ENCODE measurements at regions not wholly inside any gene's neighbourhood (a gene's known extent, or its start where the extent isn't known, plus 50 kb on each side); places are given as distances from the start of the nearest gene placed in this dataset.
A peak's percentile ranks its signal among the peaks of the same experiment; 100 is the strongest.

- no peaks in the 10 kb centered on the region for H3K4me1 ChIP-seq (ENCODE audit: control insufficient read depth, insufficient read depth, low read length, poor library complexity, severe bottlenecking)
- H3K27ac ChIP-seq (ENCODE audit: insufficient read depth, low read length, poor library complexity, severe bottlenecking): no peak overlapping the region
- no peak overlapping the region for H3K4me3 ChIP-seq (ENCODE audit: insufficient read depth, low read depth, low read length, poor library complexity, severe bottlenecking)
- H3K9me3 ChIP-seq (ENCODE audit: control insufficient read depth, low read length): no peaks in the 10 kb centered on the region
- H3K36me3 ChIP-seq (ENCODE audit: control insufficient read depth, insufficient read depth, low read length): no peaks in the 10 kb centered on the region
- no peak for DNase-seq
- no peaks in the 10 kb centered on the region for H3K27me3 ChIP-seq (replicated peaks; ENCODE audit: control insufficient read depth, insufficient read depth, low read length, poor library complexity, severe bottlenecking)
Observed at GRCh38 chr4:123474817-123475216, 78.2 kb downstream of the SPRY1 start.

GRCh38 chr4:123476089-123476488 is 79.5 kb downstream of the SPRY1 start:
- H3K4me1 ChIP-seq (ENCODE audit: control insufficient read depth, insufficient read depth, low read length, poor library complexity, severe bottlenecking): no peaks in the 10 kb centered on the region
- no peak overlapping the region for H3K4me3 ChIP-seq (ENCODE audit: insufficient read depth, low read depth, low read length, poor library complexity, severe bottlenecking)
- no peak for DNase-seq
- no peaks in the 10 kb centered on the region for H3K9me3 ChIP-seq (ENCODE audit: control insufficient read depth, low read length)
- H3K36me3 ChIP-seq (ENCODE audit: control insufficient read depth, insufficient read depth, low read length): no peaks in the 10 kb centered on the region
- H3K27me3 ChIP-seq (replicated peaks; ENCODE audit: control insufficient read depth, insufficient read depth, low read length, poor library complexity, severe bottlenecking): no peaks in the 10 kb centered on the region
- no peak overlapping the region for H3K27ac ChIP-seq (ENCODE audit: insufficient read depth, low read length, poor library complexity, severe bottlenecking)

- Histone ChIP-seq H3K27ac (ENCODE audit: insufficient read depth, low read length, poor library complexity, severe bottlenecking) (no peak overlapping the region), H3K36me3 (ENCODE audit: control insufficient read depth, insufficient read depth, low read length) (no peaks in the 10 kb centered on the region), H3K9me3 (ENCODE audit: control insufficient read depth, low read length) (no peaks in the 10 kb centered on the region), H3K4me3 (ENCODE audit: insufficient read depth, low read depth, low read length, poor library complexity, severe bottlenecking) (no peak overlapping the region), H3K27me3 (replicated peaks; ENCODE audit: control insufficient read depth, insufficient read depth, low read length, poor library complexity, severe bottlenecking) (no peaks in the 10 kb centered on the region), H3K4me1 (ENCODE audit: control insufficient read depth, insufficient read depth, low read length, poor library complexity, severe bottlenecking) (no peaks in the 10 kb centered on the region)
- DNase-seq: peak; percentile 13 to 32 (median 16)
Observed at GRCh38 chr4:123477711-123478209, 81.2 kb downstream of the SPRY1 start.

GRCh38 chr4:123478859-123479345 is 82.3 kb downstream of the SPRY1 start:
- H3K4me3 ChIP-seq (ENCODE audit: insufficient read depth, low read depth, low read length, poor library complexity, severe bottlenecking): no peak overlapping the region
- no peaks in the 10 kb centered on the region for H3K9me3 ChIP-seq (ENCODE audit: control insufficient read depth, low read length)
- no peaks in the 10 kb centered on the region for H3K36me3 ChIP-seq (ENCODE audit: control insufficient read depth, insufficient read depth, low read length)
- no peaks in the 10 kb centered on the region for H3K27me3 ChIP-seq (replicated peaks; ENCODE audit: control insufficient read depth, insufficient read depth, low read length, poor library complexity, severe bottlenecking)
- no peak overlapping the region for H3K27ac ChIP-seq (ENCODE audit: insufficient read depth, low read length, poor library complexity, severe bottlenecking)
- H3K4me1 ChIP-seq (ENCODE audit: control insufficient read depth, insufficient read depth, low read length, poor library complexity, severe bottlenecking): no peaks in the 10 kb centered on the region
- DNase-seq: no peak

- Histone ChIP-seq H3K9me3 (ENCODE audit: control insufficient read depth, low read length) (no peaks in the 10 kb centered on the region), H3K36me3 (ENCODE audit: control insufficient read depth, insufficient read depth, low read length) (no peaks in the 10 kb centered on the region), H3K4me3 (ENCODE audit: insufficient read depth, low read depth, low read length, poor library complexity, severe bottlenecking) (no peak overlapping the region), H3K4me1 (ENCODE audit: control insufficient read depth, insufficient read depth, low read length, poor library complexity, severe bottlenecking) (no peaks in the 10 kb centered on the region), H3K27ac (ENCODE audit: insufficient read depth, low read length, poor library complexity, severe bottlenecking) (no peak overlapping the region), H3K27me3 (replicated peaks; ENCODE audit: control insufficient read depth, insufficient read depth, low read length, poor library complexity, severe bottlenecking) (no peaks in the 10 kb centered on the region)
- DNase-seq: no peak
Observed at GRCh38 chr4:123479944-123480343, 83.3 kb downstream of the SPRY1 start.

GRCh38 chr4:123480706-123481418 is 84.3 kb downstream of the SPRY1 start:
- DNase-seq: no peak
- H3K27ac ChIP-seq (ENCODE audit: insufficient read depth, low read length, poor library complexity, severe bottlenecking): no peak overlapping the region

GRCh38 chr4:123481717-123482116 is 85.1 kb downstream of the SPRY1 start:
- no peaks in the 10 kb centered on the region for H3K9me3 ChIP-seq (ENCODE audit: control insufficient read depth, low read length)
- DNase-seq: no peak
- no peak overlapping the region for H3K27ac ChIP-seq (ENCODE audit: insufficient read depth, low read length, poor library complexity, severe bottlenecking)
- H3K36me3 ChIP-seq (ENCODE audit: control insufficient read depth, insufficient read depth, low read length): no peaks in the 10 kb centered on the region
- H3K27me3 ChIP-seq (replicated peaks; ENCODE audit: control insufficient read depth, insufficient read depth, low read length, poor library complexity, severe bottlenecking): no peaks in the 10 kb centered on the region
- H3K4me3 ChIP-seq (ENCODE audit: insufficient read depth, low read depth, low read length, poor library complexity, severe bottlenecking): no peak overlapping the region
- no peaks in the 10 kb centered on the region for H3K4me1 ChIP-seq (ENCODE audit: control insufficient read depth, insufficient read depth, low read length, poor library complexity, severe bottlenecking)

More at GRCh38 chr4:123480706-123481418, 84.3 kb downstream of the SPRY1 start:
- Histone ChIP-seq H3K4me3 (ENCODE audit: insufficient read depth, low read depth, low read length, poor library complexity, severe bottlenecking) (no peak overlapping the region), H3K36me3 (ENCODE audit: control insufficient read depth, insufficient read depth, low read length) (no peaks in the 10 kb centered on the region), H3K4me1 (ENCODE audit: control insufficient read depth, insufficient read depth, low read length, poor library complexity, severe bottlenecking) (no peaks in the 10 kb centered on the region), H3K27me3 (replicated peaks; ENCODE audit: control insufficient read depth, insufficient read depth, low read length, poor library complexity, severe bottlenecking) (no peaks in the 10 kb centered on the region), H3K9me3 (ENCODE audit: control insufficient read depth, low read length) (no peaks in the 10 kb centered on the region)

GRCh38 chr4:123484291-123484926 is 87.8 kb downstream of the SPRY1 start:
- Histone ChIP-seq H3K27ac (ENCODE audit: insufficient read depth, low read length, poor library complexity, severe bottlenecking) (no peak overlapping the region), H3K4me3 (ENCODE audit: insufficient read depth, low read depth, low read length, poor library complexity, severe bottlenecking) (no peak overlapping the region), H3K9me3 (ENCODE audit: control insufficient read depth, low read length) (no peaks in the 10 kb centered on the region), H3K27me3 (replicated peaks; ENCODE audit: control insufficient read depth, insufficient read depth, low read length, poor library complexity, severe bottlenecking) (no peaks in the 10 kb centered on the region), H3K36me3 (ENCODE audit: control insufficient read depth, insufficient read depth, low read length) (no peaks in the 10 kb centered on the region), H3K4me1 (ENCODE audit: control insufficient read depth, insufficient read depth, low read length, poor library complexity, severe bottlenecking) (no peaks in the 10 kb centered on the region)
- no peak for DNase-seq

- H3K4me3 ChIP-seq (ENCODE audit: insufficient read depth, low read depth, low read length, poor library complexity, severe bottlenecking): no peak overlapping the region
- no peaks in the 10 kb centered on the region for H3K36me3 ChIP-seq (ENCODE audit: control insufficient read depth, insufficient read depth, low read length)
- no peak for DNase-seq
- H3K9me3 ChIP-seq (ENCODE audit: control insufficient read depth, low read length): no peaks in the 10 kb centered on the region
- no peak overlapping the region for H3K27ac ChIP-seq (ENCODE audit: insufficient read depth, low read length, poor library complexity, severe bottlenecking)
- H3K4me1 ChIP-seq (ENCODE audit: control insufficient read depth, insufficient read depth, low read length, poor library complexity, severe bottlenecking): no peaks in the 10 kb centered on the region
- no peaks in the 10 kb centered on the region for H3K27me3 ChIP-seq (replicated peaks; ENCODE audit: control insufficient read depth, insufficient read depth, low read length, poor library complexity, severe bottlenecking)
Observed at GRCh38 chr4:123485601-123486000, 89.0 kb downstream of the SPRY1 start.

- no peak overlapping the region for H3K27ac ChIP-seq (ENCODE audit: insufficient read depth, low read length, poor library complexity, severe bottlenecking)
- H3K4me1 ChIP-seq (ENCODE audit: control insufficient read depth, insufficient read depth, low read length, poor library complexity, severe bottlenecking): no peaks in the 10 kb centered on the region
- H3K4me3 ChIP-seq (ENCODE audit: insufficient read depth, low read depth, low read length, poor library complexity, severe bottlenecking): no peak overlapping the region
- DNase-seq: no peak
- H3K36me3 ChIP-seq (ENCODE audit: control insufficient read depth, insufficient read depth, low read length): no peaks in the 10 kb centered on the region
- H3K9me3 ChIP-seq (ENCODE audit: control insufficient read depth, low read length): no peaks in the 10 kb centered on the region
- H3K27me3 ChIP-seq (replicated peaks; ENCODE audit: control insufficient read depth, insufficient read depth, low read length, poor library complexity, severe bottlenecking): no peaks in the 10 kb centered on the region
Observed at GRCh38 chr4:123488916-123489315, 92.3 kb downstream of the SPRY1 start.

All from effector memory CD4-positive, alpha-beta T cell (primary cell).